GM12878 (cell line): ENCODE measurements at regions not wholly inside any gene's neighbourhood (a gene's known extent, or its start where the extent isn't known, plus 50 kb on each side); places are given as distances from the start of the nearest gene placed in this dataset.

ENCODE experiments used
- CBX5 ChIP-seq: sonication (generic); IDR thresholded peaks from 2 replicates; pipeline ENCODE4 v1.6.1; 2016; ENCODE audit warnings: low read depth, moderate library complexity, mild to moderate bottlenecking, inconsistent platforms
- CEBPB ChIP-seq, 2 experiments: fragments of 150-350 bp in 1 of 2; IDR thresholded peaks; 2 replicates each; pipeline ENCODE4 v1.6.1; 2012 to 2014; ENCODE audit warnings: low read depth in 2 of 2, low read length in 2 of 2, borderline replicate concordance in 1 of 2, inconsistent platforms in 1 of 2
- CTCF ChIP-seq, 3 experiments: IDR thresholded peaks in 2 of 3; conservative IDR thresholded peaks in 1 of 3; 2 replicates each; pipeline ENCODE4 v1.5.1; 2011; ENCODE audit warnings: low read depth in 3 of 3, low read length in 3 of 3, mild to moderate bottlenecking in 3 of 3, control low read depth in 2 of 3, moderate library complexity in 2 of 3, inconsistent platforms in 1 of 3, mixed read lengths in 1 of 3; ENCODE audit not compliant: control insufficient read depth in 2 of 3, insufficient read depth in 1 of 3; ENCODE audit errors: extremely low read depth in 1 of 3
- POLR2A ChIP-seq: IDR thresholded peaks from 2 replicates; pipeline ENCODE4 v1.6.1; 2011; ENCODE audit warnings: low read depth, mild to moderate bottlenecking, low read length
- POU2F2 ChIP-seq: IDR thresholded peaks from 3 replicates; pipeline ENCODE4 v1.6.1; 2011; ENCODE audit warnings: low read depth, mild to moderate bottlenecking, low read length, borderline replicate concordance
- PRDM15 ChIP-seq: fragments of 450-650 bp; formaldehyde crosslinking; IDR thresholded peaks from 2 replicates; pipeline ENCODE4 v1.4.0; 2020; ENCODE audit warnings: mild to moderate bottlenecking, moderate library complexity
- SMC3 ChIP-seq: IDR thresholded peaks from 2 replicates; pipeline ENCODE4 v1.6.1; 2011; ENCODE audit warnings: low read length, improper control_type of control experiment, borderline replicate concordance
- TAF1 ChIP-seq: IDR thresholded peaks from 2 replicates; pipeline ENCODE4 v1.6.1; 2011; ENCODE audit warnings: mild to moderate bottlenecking, low read depth, low read length, borderline replicate concordance
- TF ChIP-seq, protein P1 (sequence below): IDR thresholded peaks from 2 replicates; pipeline ENCODE4 v1.6.1; 2011; ENCODE audit warnings: low read depth, mild to moderate bottlenecking, low read length, moderate library complexity, borderline replicate concordance; ENCODE audit errors: extremely low read depth
- TF ChIP-seq, protein P2 (sequence below): IDR thresholded peaks from 2 replicates; pipeline ENCODE4 v1.6.1; 2012; ENCODE audit warnings: mild to moderate bottlenecking, low read depth, low read length

DNA sequence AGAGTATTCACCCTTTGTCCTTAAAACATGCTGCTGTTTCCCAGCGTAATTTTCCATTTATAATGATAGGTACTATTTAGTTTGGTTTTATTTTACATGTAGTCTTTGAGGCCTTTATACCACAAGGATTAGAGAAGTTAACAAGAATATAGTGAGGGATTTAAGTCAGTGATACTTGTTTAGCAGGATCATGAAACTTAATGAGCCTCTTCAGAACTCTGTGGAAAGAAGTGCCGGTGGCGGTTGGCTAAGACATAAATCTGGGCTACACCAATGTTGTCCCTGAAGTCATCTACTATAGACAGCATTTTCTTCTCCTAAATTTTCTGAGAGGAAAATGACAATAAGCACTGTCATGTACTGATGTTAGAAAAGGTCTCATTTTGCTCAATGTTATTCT is 1226.0 kb upstream of the SEL1L start:
- no peak for TF ChIP-seq CTCF (IDR thresholded peaks at IDR 0.05 in 2 of 3, conservative IDR thresholded peaks at IDR 0.05 in 1 of 3; ENCODE audit: control insufficient read depth in 2 of 3, extremely low read depth in 1 of 3, insufficient read depth in 1 of 3, low read depth in 3 of 3, low read length in 3 of 3)
- TF ChIP-seq SMC3 = no peak
- TF ChIP-seq POU2F2 = no peak
- TF ChIP-seq PRDM15 = no peak
- TF ChIP-seq POLR2A = no peak
- no peak for TF ChIP-seq TAF1
- TF ChIP-seq CEBPB (IDR thresholded peaks at IDR 0.05; ENCODE audit: borderline replicate concordance in 1 of 2, low read depth in 2 of 2, low read length in 2 of 2) = no peak
- TF ChIP-seq, protein P1, sequence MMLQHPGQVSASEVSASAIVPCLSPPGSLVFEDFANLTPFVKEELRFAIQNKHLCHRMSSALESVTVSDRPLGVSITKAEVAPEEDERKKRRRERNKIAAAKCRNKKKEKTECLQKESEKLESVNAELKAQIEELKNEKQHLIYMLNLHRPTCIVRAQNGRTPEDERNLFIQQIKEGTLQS = no peak
- TF ChIP-seq CBX5 = no peak
- TF ChIP-seq, protein P2, sequence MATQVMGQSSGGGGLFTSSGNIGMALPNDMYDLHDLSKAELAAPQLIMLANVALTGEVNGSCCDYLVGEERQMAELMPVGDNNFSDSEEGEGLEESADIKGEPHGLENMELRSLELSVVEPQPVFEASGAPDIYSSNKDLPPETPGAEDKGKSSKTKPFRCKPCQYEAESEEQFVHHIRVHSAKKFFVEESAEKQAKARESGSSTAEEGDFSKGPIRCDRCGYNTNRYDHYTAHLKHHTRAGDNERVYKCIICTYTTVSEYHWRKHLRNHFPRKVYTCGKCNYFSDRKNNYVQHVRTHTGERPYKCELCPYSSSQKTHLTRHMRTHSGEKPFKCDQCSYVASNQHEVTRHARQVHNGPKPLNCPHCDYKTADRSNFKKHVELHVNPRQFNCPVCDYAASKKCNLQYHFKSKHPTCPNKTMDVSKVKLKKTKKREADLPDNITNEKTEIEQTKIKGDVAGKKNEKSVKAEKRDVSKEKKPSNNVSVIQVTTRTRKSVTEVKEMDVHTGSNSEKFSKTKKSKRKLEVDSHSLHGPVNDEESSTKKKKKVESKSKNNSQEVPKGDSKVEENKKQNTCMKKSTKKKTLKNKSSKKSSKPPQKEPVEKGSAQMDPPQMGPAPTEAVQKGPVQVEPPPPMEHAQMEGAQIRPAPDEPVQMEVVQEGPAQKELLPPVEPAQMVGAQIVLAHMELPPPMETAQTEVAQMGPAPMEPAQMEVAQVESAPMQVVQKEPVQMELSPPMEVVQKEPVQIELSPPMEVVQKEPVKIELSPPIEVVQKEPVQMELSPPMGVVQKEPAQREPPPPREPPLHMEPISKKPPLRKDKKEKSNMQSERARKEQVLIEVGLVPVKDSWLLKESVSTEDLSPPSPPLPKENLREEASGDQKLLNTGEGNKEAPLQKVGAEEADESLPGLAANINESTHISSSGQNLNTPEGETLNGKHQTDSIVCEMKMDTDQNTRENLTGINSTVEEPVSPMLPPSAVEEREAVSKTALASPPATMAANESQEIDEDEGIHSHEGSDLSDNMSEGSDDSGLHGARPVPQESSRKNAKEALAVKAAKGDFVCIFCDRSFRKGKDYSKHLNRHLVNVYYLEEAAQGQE = no peak
